Activated T-cell treated with anti-CD3 and anti-CD28 coated beads, Interleukin-2, amount 50 U/mL, for 4 hours (primary cell): ENCODE measurements at regions not wholly inside any gene's neighbourhood (a gene's known extent, or its start where the extent isn't known, plus 50 kb on each side); places are given as distances from the start of the nearest gene placed in this dataset.

Experiments
- ATAC-seq, 2 donors: fragments of 200-7000 bp; cut with Tn5 transposase; one replicate each; pipeline ENCODE4 v1.10.0; 2021
- DNase-seq: peaks from one replicate; pipeline ENCODE4 v3.0.0-alpha.2; 2020
- H3K27me3 Mint-ChIP-seq: one replicate; pipeline ENCODE4 v1.8.0; 2021; ENCODE audit warnings: low read depth, mixed read lengths
- H3K36me3 Mint-ChIP-seq: one replicate; pipeline ENCODE4 v1.8.0; 2022; ENCODE audit warnings: mixed read lengths; ENCODE audit not compliant: insufficient read depth
- H3K4me1 Mint-ChIP-seq: one replicate; pipeline ENCODE4 v1.8.0; 2021; ENCODE audit warnings: low read depth, mixed read lengths
- H3K4me3 Mint-ChIP-seq: one replicate; pipeline ENCODE4 v1.8.0; 2021; ENCODE audit warnings: mild to moderate bottlenecking, moderate library complexity, mixed read lengths
- H3K9me3 Mint-ChIP-seq: one replicate; pipeline ENCODE4 v1.8.0; 2021; ENCODE audit warnings: mixed read lengths

GRCh38 chr18:22340331-22340730 is 77.4 kb downstream of the CTAGE1 start:
- H3K27me3 Mint-ChIP-seq, result no peaks in the 10 kb centered on the region
- no peak overlapping the region for H3K4me3 Mint-ChIP-seq
- H3K9me3 Mint-ChIP-seq, result no peaks in the 10 kb centered on the region
- H3K4me1 Mint-ChIP-seq, result peaks cover 43% of the 10 kb centered on the region
- H3K36me3 Mint-ChIP-seq, result no peaks in the 10 kb centered on the region
- DNase-seq (no peak), ATAC-seq (no peak)

GRCh38 chr18:22339913-22340312 is 77.8 kb downstream of the CTAGE1 start:
- DNase-seq, result no peak
- no peak overlapping the region for H3K4me3 Mint-ChIP-seq

GRCh38 chr18:22337833-22338232 is 79.9 kb downstream of the CTAGE1 start:
- no peaks in the 10 kb centered on the region for H3K9me3 Mint-ChIP-seq
- peaks cover 28% of the 10 kb centered on the region for H3K4me1 Mint-ChIP-seq
- DNase-seq (no peak), ATAC-seq (no peak)
- H3K4me3 Mint-ChIP-seq, result no peak overlapping the region
- H3K27me3 Mint-ChIP-seq, result no peaks in the 10 kb centered on the region
- H3K36me3 Mint-ChIP-seq, result no peaks in the 10 kb centered on the region

More at GRCh38 chr18:22339913-22340312, 77.8 kb downstream of the CTAGE1 start:
- H3K9me3 Mint-ChIP-seq, result no peaks in the 10 kb centered on the region
- no peaks in the 10 kb centered on the region for H3K27me3 Mint-ChIP-seq
- peaks cover 40% of the 10 kb centered on the region for H3K4me1 Mint-ChIP-seq
- H3K36me3 Mint-ChIP-seq, result no peaks in the 10 kb centered on the region
- no peak for ATAC-seq

GRCh38 chr18:22337306-22337705 is 80.4 kb downstream of the CTAGE1 start:
- ATAC-seq, result no peak
- Mint-ChIP-seq H3K36me3 (no peaks in the 10 kb centered on the region), H3K27me3 (no peaks in the 10 kb centered on the region), H3K4me3 (no peak overlapping the region), H3K4me1 (peaks cover 25% of the 10 kb centered on the region), H3K9me3 (no peaks in the 10 kb centered on the region)
- no peak for DNase-seq

- Mint-ChIP-seq H3K4me3 (no peak overlapping the region), H3K4me1 (peaks cover 20% of the 10 kb centered on the region), H3K9me3 (no peaks in the 10 kb centered on the region), H3K27me3 (no peaks in the 10 kb centered on the region), H3K36me3 (no peaks in the 10 kb centered on the region)
- DNase-seq (no peak), ATAC-seq (no peak)
Measured at GRCh38 chr18:22336406-22336805, 81.3 kb downstream of the CTAGE1 start.

GRCh38 chr18:22335731-22336198 is 82.0 kb downstream of the CTAGE1 start:
- H3K9me3 Mint-ChIP-seq, result no peaks in the 10 kb centered on the region
- no peak overlapping the region for H3K4me3 Mint-ChIP-seq
- H3K4me1 Mint-ChIP-seq, result peaks cover 17% of the 10 kb centered on the region
- ATAC-seq (no peak), DNase-seq (no peak)
- H3K27me3 Mint-ChIP-seq, result no peaks in the 10 kb centered on the region
- H3K36me3 Mint-ChIP-seq, result no peaks in the 10 kb centered on the region

GRCh38 chr18:22334567-22334966 is 83.1 kb downstream of the CTAGE1 start:
- DNase-seq (no peak), ATAC-seq (no peak)
- Mint-ChIP-seq H3K36me3 (no peaks in the 10 kb centered on the region), H3K9me3 (no peaks in the 10 kb centered on the region), H3K27me3 (no peaks in the 10 kb centered on the region), H3K4me3 (no peak overlapping the region), H3K4me1 (peaks cover 14% of the 10 kb centered on the region)

GRCh38 chr18:22332590-22332989 is 85.1 kb downstream of the CTAGE1 start:
- Mint-ChIP-seq H3K36me3 (no peaks in the 10 kb centered on the region), H3K4me1 (peaks cover 4% of the 10 kb centered on the region), H3K9me3 (no peaks in the 10 kb centered on the region), H3K27me3 (no peaks in the 10 kb centered on the region), H3K4me3 (no peak overlapping the region)
- DNase-seq (no peak), ATAC-seq (no peak)

- ATAC-seq (no peak), DNase-seq (no peak)
- Mint-ChIP-seq H3K36me3 (no peaks in the 10 kb centered on the region), H3K27me3 (no peaks in the 10 kb centered on the region), H3K4me1 (no peaks in the 10 kb centered on the region), H3K9me3 (no peaks in the 10 kb centered on the region), H3K4me3 (no peak overlapping the region)
Measured at GRCh38 chr18:22330508-22330907, 87.2 kb downstream of the CTAGE1 start.

GRCh38 chr18:22325396-22325795 is 92.3 kb downstream of the CTAGE1 start:
- DNase-seq, result no peak
- H3K4me1 Mint-ChIP-seq, result peaks cover 3% of the 10 kb centered on the region
- H3K27me3 Mint-ChIP-seq, result no peaks in the 10 kb centered on the region
- no peaks in the 10 kb centered on the region for H3K36me3 Mint-ChIP-seq
- no peak for ATAC-seq
- no peaks in the 10 kb centered on the region for H3K9me3 Mint-ChIP-seq
- H3K4me3 Mint-ChIP-seq, result no peak overlapping the region

- H3K36me3 Mint-ChIP-seq, result no peaks in the 10 kb centered on the region
- H3K27me3 Mint-ChIP-seq, result no peaks in the 10 kb centered on the region
- peak overlapping the region; percentile 33 for H3K4me3 Mint-ChIP-seq
- H3K4me1 Mint-ChIP-seq, result peaks cover 3% of the 10 kb centered on the region
- DNase-seq (no peak), ATAC-seq (peak in 1 of 2 donors; percentile 48)
- no peaks in the 10 kb centered on the region for H3K9me3 Mint-ChIP-seq
Measured at GRCh38 chr18:22324191-22325131, 93.3 kb downstream of the CTAGE1 start.

GRCh38 chr18:22322243-22322691 is 95.4 kb downstream of the CTAGE1 start:
- ATAC-seq, result no peak
- no peak overlapping the region for H3K4me3 Mint-ChIP-seq

GRCh38 chr18:22320771-22321170 is 96.9 kb downstream of the CTAGE1 start:
- ATAC-seq, result no peak
- Mint-ChIP-seq H3K27me3 (no peaks in the 10 kb centered on the region), H3K9me3 (no peaks in the 10 kb centered on the region), H3K4me3 (no peak overlapping the region), H3K4me1 (peaks cover 3% of the 10 kb centered on the region), H3K36me3 (no peaks in the 10 kb centered on the region)
- no peak for DNase-seq

More at GRCh38 chr18:22322243-22322691, 95.4 kb downstream of the CTAGE1 start:
- DNase-seq, result no peak
- H3K4me1 Mint-ChIP-seq, result peaks cover 3% of the 10 kb centered on the region
- H3K9me3 Mint-ChIP-seq, result no peaks in the 10 kb centered on the region
- no peaks in the 10 kb centered on the region for H3K27me3 Mint-ChIP-seq
- no peaks in the 10 kb centered on the region for H3K36me3 Mint-ChIP-seq

GRCh38 chr18:22320155-22320554 is 97.6 kb downstream of the CTAGE1 start:
- H3K36me3 Mint-ChIP-seq, result no peaks in the 10 kb centered on the region

More at GRCh38 chr18:22320155-22320554, 97.6 kb downstream of the CTAGE1 start:
- H3K4me1 Mint-ChIP-seq, result peaks cover 3% of the 10 kb centered on the region
- no peaks in the 10 kb centered on the region for H3K27me3 Mint-ChIP-seq
- H3K4me3 Mint-ChIP-seq, result no peak overlapping the region
- no peak for DNase-seq
- H3K9me3 Mint-ChIP-seq, result no peaks in the 10 kb centered on the region
- no peak for ATAC-seq
